OCI-LY1 (cell line): ENCODE measurements at regions not wholly inside any gene's neighbourhood (a gene's known extent, or its start where the extent isn't known, plus 50 kb on each side); places are given as distances from the start of the nearest gene placed in this dataset.

Experiments
- EZH2 ChIP-seq: fragments of 200-600 bp; sonication (generic), shearing (Covaris generic); IDR thresholded peaks from 2 replicates; pipeline ENCODE4 v1.8.0; 2017; ENCODE audit warnings: borderline replicate concordance, mixed run types, mild to moderate bottlenecking, antibody characterized with exemption, low read length, moderate library complexity, mixed read lengths
- TF ChIP-seq, protein P1 (sequence below): fragments of 200-600 bp; sonication (generic), shearing (Covaris generic); IDR thresholded peaks from 2 replicates; pipeline ENCODE4 v1.5.1; 2017; ENCODE audit warnings: mild to moderate bottlenecking, antibody characterized with exemption, low read length, moderate library complexity, mixed read lengths

DNA sequence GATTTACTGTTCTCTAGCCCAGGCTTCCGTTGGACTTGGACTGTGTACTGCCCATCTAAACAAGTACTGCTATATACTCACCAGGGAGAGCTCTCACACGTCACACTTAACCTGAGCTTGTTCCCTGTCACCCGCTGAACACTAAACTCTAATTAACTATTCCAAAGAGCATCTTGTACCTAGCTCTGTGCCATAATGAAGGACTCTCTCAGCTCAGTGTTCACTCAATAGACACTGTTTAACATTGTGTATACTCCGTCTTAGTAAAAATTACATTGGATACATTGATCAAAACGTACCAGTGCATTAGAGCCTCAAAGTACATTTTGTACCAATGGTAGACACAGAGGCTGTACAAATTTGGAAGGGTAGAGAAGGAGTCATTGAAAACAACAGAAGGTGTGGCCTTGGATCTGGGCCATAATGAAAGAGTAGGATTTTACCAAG, 55.4 kb upstream of the EPHA7 start:
- TF ChIP-seq, protein P1, sequence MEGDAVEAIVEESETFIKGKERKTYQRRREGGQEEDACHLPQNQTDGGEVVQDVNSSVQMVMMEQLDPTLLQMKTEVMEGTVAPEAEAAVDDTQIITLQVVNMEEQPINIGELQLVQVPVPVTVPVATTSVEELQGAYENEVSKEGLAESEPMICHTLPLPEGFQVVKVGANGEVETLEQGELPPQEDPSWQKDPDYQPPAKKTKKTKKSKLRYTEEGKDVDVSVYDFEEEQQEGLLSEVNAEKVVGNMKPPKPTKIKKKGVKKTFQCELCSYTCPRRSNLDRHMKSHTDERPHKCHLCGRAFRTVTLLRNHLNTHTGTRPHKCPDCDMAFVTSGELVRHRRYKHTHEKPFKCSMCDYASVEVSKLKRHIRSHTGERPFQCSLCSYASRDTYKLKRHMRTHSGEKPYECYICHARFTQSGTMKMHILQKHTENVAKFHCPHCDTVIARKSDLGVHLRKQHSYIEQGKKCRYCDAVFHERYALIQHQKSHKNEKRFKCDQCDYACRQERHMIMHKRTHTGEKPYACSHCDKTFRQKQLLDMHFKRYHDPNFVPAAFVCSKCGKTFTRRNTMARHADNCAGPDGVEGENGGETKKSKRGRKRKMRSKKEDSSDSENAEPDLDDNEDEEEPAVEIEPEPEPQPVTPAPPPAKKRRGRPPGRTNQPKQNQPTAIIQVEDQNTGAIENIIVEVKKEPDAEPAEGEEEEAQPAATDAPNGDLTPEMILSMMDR = no peak
- TF ChIP-seq EZH2 = no peak
